IMR-90 (cell line): ENCODE measurements at regions not wholly inside any gene's neighbourhood (a gene's known extent, or its start where the extent isn't known, plus 50 kb on each side); places are given as distances from the start of the nearest gene placed in this dataset.

Source experiments
- ATAC-seq: fragments of 200-7000 bp; cut with Tn5 transposase; 2 replicates; pipeline ENCODE4 v1.9.1; 2020; ENCODE audit warnings: low read depth, mild to moderate bottlenecking, moderate library complexity
- BruUV-seq: library from RNA; stranded (reverse); fragments of 400-500 nt; replicated peaks from 2 replicates; lab custom pipeline; 2021; lab: Mats Ljungman, UMichigan
- CTCF ChIA-PET: fragments of 300-600 bp; formaldehyde crosslinking; extraction: SDS; loops from one replicate; lab custom pipeline; 2021; ENCODE audit warnings: antibody characterized with exemption; lab: Yijun Ruan, JAX
- POLR2A ChIA-PET: fragments of 300-600 bp; sonication (Branson Sonifier 250); formaldehyde crosslinking; loops from one replicate; lab custom pipeline; 2022; ENCODE audit warnings: antibody characterized with exemption; ENCODE audit not compliant: unreplicated experiment; lab: Charles Lee
- DNase-seq: peaks from one replicate; pipeline ENCODE4 v3.0.0; 2013
- H2AFZ ChIP-seq: replicated peaks from 2 replicates; pipeline ENCODE3; 2013; ENCODE audit warnings: low read length, mild to moderate bottlenecking; ENCODE audit not compliant: poor library complexity
- H2AK5ac ChIP-seq: 2 replicates; pipeline ENCODE4 v1.6.1; 2013; ENCODE audit warnings: low read depth, low read length, inconsistent platforms
- H2AK9ac ChIP-seq: replicated peaks from 2 replicates; pipeline ENCODE3; 2013; ENCODE audit warnings: mild to moderate bottlenecking, low read depth, low read length, moderate library complexity; ENCODE audit not compliant: poor library complexity
- H2BK120ac ChIP-seq: 2 replicates; pipeline ENCODE4 v1.6.1; 2013; ENCODE audit warnings: low read depth, low read length, inconsistent platforms
- H2BK15ac ChIP-seq: 3 replicates; pipeline ENCODE4 v1.6.1; 2013; ENCODE audit warnings: low read depth, low read length, inconsistent platforms
- H2BK20ac ChIP-seq: 2 replicates; pipeline ENCODE4 v1.6.1; 2013; ENCODE audit warnings: low read depth, mild to moderate bottlenecking, inconsistent platforms, low read length, moderate library complexity
- H2BK5ac ChIP-seq: 2 replicates; pipeline ENCODE4 v1.6.1; 2013; ENCODE audit warnings: mild to moderate bottlenecking, low read depth, low read length, inconsistent platforms; ENCODE audit not compliant: poor library complexity, severe bottlenecking
- H3K14ac ChIP-seq: replicated peaks from 2 replicates; pipeline ENCODE4 v1.6.1; 2013; ENCODE audit warnings: low read depth, low read length, inconsistent platforms
- H3K18ac ChIP-seq: 2 replicates; pipeline ENCODE4 v1.6.1; 2013; ENCODE audit warnings: low read depth, low read length, control low read depth
- H3K23ac ChIP-seq: 2 replicates; pipeline ENCODE4 v1.6.1; 2013; ENCODE audit warnings: low read depth, low read length, inconsistent platforms
- H3K27ac ChIP-seq: 2 replicates; pipeline ENCODE4 v1.5.1; 2013; ENCODE audit warnings: mild to moderate bottlenecking, control low read depth, low read length; ENCODE audit not compliant: insufficient read depth
- H3K27me3 ChIP-seq: 2 replicates; pipeline ENCODE4 v1.6.1; 2013; ENCODE audit warnings: low read length; ENCODE audit not compliant: control insufficient read depth, insufficient read depth
- H3K36me3 ChIP-seq: 2 replicates; pipeline ENCODE4 v1.6.1; 2013; ENCODE audit warnings: low read length, mixed read lengths; ENCODE audit not compliant: control insufficient read depth, insufficient read depth
- H3K4ac ChIP-seq: 2 replicates; pipeline ENCODE4 v1.6.1; 2013; ENCODE audit warnings: low read depth, low read length, inconsistent platforms
- H3K4me1 ChIP-seq: 2 replicates; pipeline ENCODE4 v1.6.1; 2013; ENCODE audit warnings: low read length, mixed read lengths; ENCODE audit not compliant: control insufficient read depth, insufficient read depth
- H3K4me2 ChIP-seq: 2 replicates; pipeline ENCODE4 v1.6.1; 2013; ENCODE audit warnings: low read depth, mild to moderate bottlenecking, control low read depth, low read length, moderate library complexity
- H3K4me3 ChIP-seq: 2 replicates; pipeline ENCODE4 v1.5.1; 2013; ENCODE audit warnings: low read depth, mild to moderate bottlenecking, control low read depth, low read length, moderate library complexity; ENCODE audit not compliant: insufficient read depth
- H3K56ac ChIP-seq: 2 replicates; pipeline ENCODE4 v1.6.1; 2013; ENCODE audit warnings: low read length, inconsistent platforms; ENCODE audit not compliant: insufficient read depth; ENCODE audit errors: extremely low read depth
- H3K79me1 ChIP-seq, 2 experiments: 2 replicates each; pipeline ENCODE4 v1.6.1; 2013; ENCODE audit warnings: low read length in 2 of 2, inconsistent platforms in 1 of 2, low read depth in 1 of 2
- H3K9ac ChIP-seq: 2 replicates; pipeline ENCODE4 v1.6.1; 2013; ENCODE audit warnings: low read depth, low read length, control low read depth
- H3K9me1 ChIP-seq: 2 replicates; pipeline ENCODE4 v1.6.1; 2013; ENCODE audit warnings: low read length, inconsistent platforms; ENCODE audit not compliant: insufficient read depth
- H3K9me3 ChIP-seq: 2 replicates; pipeline ENCODE4 v1.6.1; 2013; ENCODE audit warnings: low read length; ENCODE audit not compliant: control insufficient read depth, insufficient read depth
- H4K20me1 ChIP-seq: 2 replicates; pipeline ENCODE4 v1.6.1; 2013; ENCODE audit warnings: low read length, inconsistent platforms; ENCODE audit not compliant: insufficient read depth
- H4K5ac ChIP-seq: 2 replicates; pipeline ENCODE4 v1.6.1; 2013; ENCODE audit warnings: mild to moderate bottlenecking, low read depth, low read length, control low read depth
- H4K8ac ChIP-seq, 2 experiments: 2 replicates each; pipeline ENCODE4 v1.6.1; 2013; ENCODE audit warnings: low read depth in 2 of 2, low read length in 2 of 2, control low read depth in 1 of 2, inconsistent platforms in 1 of 2
- H4K91ac ChIP-seq: 2 replicates; pipeline ENCODE4 v1.6.1; 2013; ENCODE audit warnings: low read depth, low read length, inconsistent platforms; ENCODE audit not compliant: insufficient read depth
- BHLHE40 ChIP-seq: fragments of 150-350 bp; IDR thresholded peaks from 2 replicates; pipeline ENCODE4 v1.6.1; 2016; ENCODE audit warnings: mild to moderate bottlenecking, low read depth, low read length
- FOS ChIP-seq: fragments of 150-350 bp; IDR thresholded peaks from 2 replicates; pipeline ENCODE4 v1.6.1; 2016; ENCODE audit warnings: low read depth, low read length
- MAZ ChIP-seq: IDR thresholded peaks from 2 replicates; pipeline ENCODE4 v1.6.1; 2012; ENCODE audit warnings: low read depth, mild to moderate bottlenecking, low read length, improper control_type of control experiment, moderate library complexity, borderline replicate concordance
- MXI1 ChIP-seq: IDR thresholded peaks from 2 replicates; pipeline ENCODE4 v1.6.1; 2012; ENCODE audit warnings: low read depth, mild to moderate bottlenecking, low read length, moderate library complexity, borderline replicate concordance
- SMC3 ChIP-seq: fragments of 150-350 bp; IDR thresholded peaks from 2 replicates; pipeline ENCODE4 v1.6.1; 2016; ENCODE audit warnings: low read depth, mild to moderate bottlenecking, antibody characterized with exemption, low read length, moderate library complexity
- WGBS, 2 experiments: methylation state at CpG; one replicate each; pipeline versions ENCODE4 v1.1.5 to v1.1.7; 2013; ENCODE audit warnings: missing lambda C conversion rate in 2 of 2; ENCODE audit not compliant: insufficient read length in 1 of 2; ENCODE audit errors: extremely low coverage in 2 of 2; 5-methylcytosine and 5-hydroxymethylcytosine counted together
- dilution Hi-C: fragments of 300-500 bp; cut with HindIII; formaldehyde crosslinking; loops from one replicate; pipeline ENCODE4 v1.14.3; 2018; ENCODE audit warnings: low sequenced_read_pairs; ENCODE audit not compliant: unreplicated experiment
- in situ Hi-C: fragments of 300-500 bp; cut with MboI; formaldehyde crosslinking; loops from 3 replicates; pipeline ENCODE4 v1.14.3; 2019; ENCODE audit warnings: low sequenced_read_pairs, inconsistent platforms, mixed read lengths
- intact Hi-C: fragments of 100-400 bp; cut with micrococcal nuclease; formaldehyde crosslinking; loops from 2 replicates; pipeline ENCODE4 v1.10.0; 2022

- ChIA-PET CTCF (no interaction called here), POLR2A (no interaction called here)
- Histone ChIP-seq H4K20me1 (no peaks in the 10 kb centered on the region), H3K4me2 (no peak overlapping the region), H3K9me3 (no peaks in the 10 kb centered on the region), H3K56ac (no peak overlapping the region), H4K91ac (no peak overlapping the region), H3K36me3 (no peaks in the 10 kb centered on the region), H2BK20ac (no peak overlapping the region), H2AFZ (no peak overlapping the region), H2AK9ac (no peak overlapping the region), H3K14ac (no peak overlapping the region), H3K79me1 (no peaks in the 10 kb centered on the region), H3K9me1 (peaks cover 4% of the 10 kb centered on the region; the same call in 1 of the 2 replicates), H2AK5ac (no peak overlapping the region), H3K4me3 (no peak overlapping the region), H3K27me3 (no peaks in the 10 kb centered on the region), H2BK15ac (no peak overlapping the region; the same call in 2 of the 3 replicates), H3K27ac (no peak overlapping the region), H3K9ac (no peak overlapping the region), H3K4ac (no peak overlapping the region), H3K23ac (no peak overlapping the region), H4K8ac (no peak overlapping the region), H2BK120ac (no peak overlapping the region), H3K18ac (no peak overlapping the region), H4K5ac (no peak overlapping the region), H3K4me1 (peaks cover 4% of the 10 kb centered on the region; the same call in 1 of the 2 replicates), H2BK5ac (no peak overlapping the region)
- dilution Hi-C loops (no loop called here), intact Hi-C loops (no loop called here), in situ Hi-C loops (no loop called here)
- ATAC-seq (no peak), DNase-seq (peak; percentile 28)
- TF ChIP-seq SMC3 = no peak
- no peak for TF ChIP-seq BHLHE40
- TF ChIP-seq FOS = no peak
- TF ChIP-seq MXI1 = no peak
- no peak for TF ChIP-seq MAZ
- WGBS, 2 experiments = no CpG with 5 or more reads among the region's 2 CpGs
- BruUV-seq = no TSS peak
Measured at GRCh38 chr9:105047742-105048041, 119.7 kb upstream of the ABCA1 start.
